ENCODE measurements at regions not wholly inside any gene's neighbourhood (a gene's known extent, or its start where the extent isn't known, plus 50 kb on each side); places are given as distances from the start of the nearest gene placed in this dataset.

DNA sequence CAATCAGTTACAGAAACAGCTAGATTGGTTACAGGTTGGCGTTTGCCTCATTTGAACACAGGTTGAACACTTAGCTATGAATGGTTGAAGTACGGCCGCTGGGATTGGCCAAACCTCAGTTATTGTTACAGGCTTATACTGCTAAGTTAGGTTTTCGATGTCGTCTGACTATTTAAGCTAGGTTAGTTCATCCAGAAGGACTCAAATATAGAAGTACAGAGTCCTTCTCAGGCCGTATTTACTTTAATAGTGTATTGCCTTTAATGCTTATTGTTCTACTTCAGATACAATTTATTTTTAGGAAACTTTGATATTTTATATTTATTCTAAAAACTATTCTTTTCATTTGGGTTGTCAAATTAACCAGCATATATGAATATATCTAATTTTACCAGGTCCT, 334.7 kb downstream of the FAT4 start:
- TF ChIP-seq CTCF (IDR thresholded peaks at IDR 0.05; ENCODE audit: low read depth, low read length, poor library complexity, severe bottlenecking) = no peak
- TF ChIP-seq EZH2phosphoT487 (IDR thresholded peaks at IDR 0.05; ENCODE audit: borderline replicate concordance, low read length) = no peak
